ENCODE measurements at regions not wholly inside any gene's neighbourhood (a gene's known extent, or its start where the extent isn't known, plus 50 kb on each side); places are given as distances from the start of the nearest gene placed in this dataset.

DNA sequence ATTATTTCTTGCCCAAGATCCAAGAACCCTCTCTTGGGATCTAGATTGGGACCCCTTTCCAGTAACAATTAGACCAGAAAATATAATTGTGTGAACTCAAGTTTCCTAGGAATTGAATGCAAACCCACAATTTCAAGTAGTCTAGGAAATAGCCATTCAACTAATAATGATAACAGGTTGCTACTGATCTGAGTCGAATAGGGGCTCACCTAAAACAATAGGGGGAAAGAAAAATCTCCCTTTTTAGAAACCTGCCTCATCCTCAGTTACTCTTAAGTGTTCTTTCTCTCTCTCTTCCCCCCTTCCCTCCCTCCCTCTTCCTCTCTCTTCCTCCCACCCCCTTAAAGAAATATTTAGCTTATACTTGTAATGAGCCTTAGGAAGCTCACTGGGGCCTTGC is 555.3 kb downstream of the IGSF11 start:
- TF ChIP-seq, protein P1, sequence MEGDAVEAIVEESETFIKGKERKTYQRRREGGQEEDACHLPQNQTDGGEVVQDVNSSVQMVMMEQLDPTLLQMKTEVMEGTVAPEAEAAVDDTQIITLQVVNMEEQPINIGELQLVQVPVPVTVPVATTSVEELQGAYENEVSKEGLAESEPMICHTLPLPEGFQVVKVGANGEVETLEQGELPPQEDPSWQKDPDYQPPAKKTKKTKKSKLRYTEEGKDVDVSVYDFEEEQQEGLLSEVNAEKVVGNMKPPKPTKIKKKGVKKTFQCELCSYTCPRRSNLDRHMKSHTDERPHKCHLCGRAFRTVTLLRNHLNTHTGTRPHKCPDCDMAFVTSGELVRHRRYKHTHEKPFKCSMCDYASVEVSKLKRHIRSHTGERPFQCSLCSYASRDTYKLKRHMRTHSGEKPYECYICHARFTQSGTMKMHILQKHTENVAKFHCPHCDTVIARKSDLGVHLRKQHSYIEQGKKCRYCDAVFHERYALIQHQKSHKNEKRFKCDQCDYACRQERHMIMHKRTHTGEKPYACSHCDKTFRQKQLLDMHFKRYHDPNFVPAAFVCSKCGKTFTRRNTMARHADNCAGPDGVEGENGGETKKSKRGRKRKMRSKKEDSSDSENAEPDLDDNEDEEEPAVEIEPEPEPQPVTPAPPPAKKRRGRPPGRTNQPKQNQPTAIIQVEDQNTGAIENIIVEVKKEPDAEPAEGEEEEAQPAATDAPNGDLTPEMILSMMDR (IDR thresholded peaks at IDR 0.05 in 8 of 11, conservative IDR thresholded peaks at IDR 0.05 in 3 of 11) = no peak
- no peak for TF ChIP-seq POLR2A (IDR thresholded peaks at IDR 0.05)
- no peak for TF ChIP-seq POLR2AphosphoS5 (IDR thresholded peaks at IDR 0.05)

Data from spleen (tissue), 7 donors.